Mucosa of stomach (tissue), 1 donor: ENCODE measurements at regions not wholly inside any gene's neighbourhood (a gene's known extent, or its start where the extent isn't known, plus 50 kb on each side); places are given as distances from the start of the nearest gene placed in this dataset.

Experiments used
- H3K27me3 ChIP-seq: one replicate; pipeline ENCODE4 v1.7.0; 2013; ENCODE audit warnings: mild to moderate bottlenecking, low read length; ENCODE audit not compliant: control insufficient read depth, insufficient read depth
- H3K36me3 ChIP-seq: one replicate; pipeline ENCODE4 v1.7.0; 2013; ENCODE audit warnings: low read length; ENCODE audit not compliant: control insufficient read depth, insufficient read depth
- H3K4me1 ChIP-seq: one replicate; pipeline ENCODE4 v1.7.0; 2013; ENCODE audit warnings: mild to moderate bottlenecking, low read length; ENCODE audit not compliant: control insufficient read depth, insufficient read depth
- H3K4me3 ChIP-seq: one replicate; pipeline ENCODE4 v1.7.0; 2013; ENCODE audit warnings: low read length
- H3K9ac ChIP-seq: one replicate; pipeline ENCODE4 v1.7.0; 2013; ENCODE audit warnings: mild to moderate bottlenecking, low read length, moderate library complexity
- H3K9me3 ChIP-seq: one replicate; pipeline ENCODE4 v1.7.0; 2013; ENCODE audit warnings: mild to moderate bottlenecking, low read length, moderate library complexity; ENCODE audit not compliant: control insufficient read depth
- donor health status: Pancreatic carcinoma.

GRCh38 chr16:66315210-66315825, 51.2 kb upstream of the CDH5 start:
- no peaks in the 10 kb centered on the region for H3K9me3 ChIP-seq
- no peaks in the 10 kb centered on the region for H3K27me3 ChIP-seq
- H3K36me3 ChIP-seq: no peaks in the 10 kb centered on the region
- no peak overlapping the region for H3K9ac ChIP-seq
- no peak overlapping the region for H3K4me3 ChIP-seq
- H3K4me1 ChIP-seq: no peaks in the 10 kb centered on the region

- peaks cover 5% of the 10 kb centered on the region for H3K27me3 ChIP-seq
- no peak overlapping the region for H3K9ac ChIP-seq
- no peaks in the 10 kb centered on the region for H3K36me3 ChIP-seq
- no peak overlapping the region for H3K4me3 ChIP-seq
- no peaks in the 10 kb centered on the region for H3K4me1 ChIP-seq
- no peaks in the 10 kb centered on the region for H3K9me3 ChIP-seq
These were observed 55.2 kb upstream of the CDH5 start for GRCh38 chr16:66311306-66311705.

GRCh38 chr16:66309215-66309807, 57.2 kb upstream of the CDH5 start:
- Histone ChIP-seq H3K27me3 (peaks cover 5% of the 10 kb centered on the region), H3K36me3 (no peaks in the 10 kb centered on the region), H3K4me1 (no peaks in the 10 kb centered on the region), H3K4me3 (no peak overlapping the region), H3K9ac (no peak overlapping the region), H3K9me3 (no peaks in the 10 kb centered on the region)

GRCh38 chr16:66308096-66308495, 58.4 kb upstream of the CDH5 start:
- peaks cover 5% of the 10 kb centered on the region for H3K27me3 ChIP-seq
- no peak overlapping the region for H3K4me3 ChIP-seq

GRCh38 chr16:66306366-66307150, 59.9 kb upstream of the CDH5 start:
- H3K9ac ChIP-seq: no peak overlapping the region
- peaks cover 5% of the 10 kb centered on the region for H3K27me3 ChIP-seq
- no peak overlapping the region for H3K4me3 ChIP-seq
- H3K4me1 ChIP-seq: no peaks in the 10 kb centered on the region
- no peaks in the 10 kb centered on the region for H3K9me3 ChIP-seq
- H3K36me3 ChIP-seq: no peaks in the 10 kb centered on the region

More at GRCh38 chr16:66308096-66308495, 58.4 kb upstream of the CDH5 start:
- Histone ChIP-seq H3K9me3 (no peaks in the 10 kb centered on the region), H3K36me3 (no peaks in the 10 kb centered on the region), H3K4me1 (no peaks in the 10 kb centered on the region), H3K9ac (no peak overlapping the region)

GRCh38 chr16:66304961-66305360, 61.5 kb upstream of the CDH5 start:
- Histone ChIP-seq H3K9ac (no peak overlapping the region), H3K4me3 (no peak overlapping the region), H3K27me3 (peaks cover 5% of the 10 kb centered on the region), H3K9me3 (no peaks in the 10 kb centered on the region), H3K4me1 (no peaks in the 10 kb centered on the region), H3K36me3 (no peaks in the 10 kb centered on the region)

- H3K27me3 ChIP-seq: peaks cover 8% of the 10 kb centered on the region
- H3K4me1 ChIP-seq: no peaks in the 10 kb centered on the region
- H3K9me3 ChIP-seq: no peaks in the 10 kb centered on the region
- H3K9ac ChIP-seq: no peak overlapping the region
- no peaks in the 10 kb centered on the region for H3K36me3 ChIP-seq
- H3K4me3 ChIP-seq: no peak overlapping the region
These were observed 62.3 kb upstream of the CDH5 start for GRCh38 chr16:66304151-66304550.

GRCh38 chr16:66300501-66300900, 66.0 kb upstream of the CDH5 start:
- no peak overlapping the region for H3K9ac ChIP-seq
- H3K27me3 ChIP-seq: peaks cover 7% of the 10 kb centered on the region
- H3K9me3 ChIP-seq: no peaks in the 10 kb centered on the region
- H3K4me3 ChIP-seq: no peak overlapping the region
- H3K36me3 ChIP-seq: no peaks in the 10 kb centered on the region
- no peaks in the 10 kb centered on the region for H3K4me1 ChIP-seq

GRCh38 chr16:66300037-66300436, 66.5 kb upstream of the CDH5 start:
- no peaks in the 10 kb centered on the region for H3K4me1 ChIP-seq
- no peaks in the 10 kb centered on the region for H3K9me3 ChIP-seq
- H3K36me3 ChIP-seq: no peaks in the 10 kb centered on the region
- peaks cover 7% of the 10 kb centered on the region for H3K27me3 ChIP-seq
- no peak overlapping the region for H3K4me3 ChIP-seq
- H3K9ac ChIP-seq: no peak overlapping the region

- Histone ChIP-seq H3K27me3 (peaks cover 7% of the 10 kb centered on the region), H3K9me3 (no peaks in the 10 kb centered on the region), H3K9ac (no peak overlapping the region), H3K4me3 (no peak overlapping the region), H3K4me1 (no peaks in the 10 kb centered on the region), H3K36me3 (no peaks in the 10 kb centered on the region)
These were observed 67.1 kb upstream of the CDH5 start for GRCh38 chr16:66299349-66299748.

GRCh38 chr16:66298571-66299120, 67.8 kb upstream of the CDH5 start:
- Histone ChIP-seq H3K36me3 (no peaks in the 10 kb centered on the region), H3K9me3 (no peaks in the 10 kb centered on the region), H3K4me3 (no peak overlapping the region), H3K4me1 (no peaks in the 10 kb centered on the region), H3K27me3 (peaks cover 7% of the 10 kb centered on the region), H3K9ac (no peak overlapping the region)

- H3K9ac ChIP-seq: no peak overlapping the region
- no peak overlapping the region for H3K4me3 ChIP-seq
- H3K36me3 ChIP-seq: no peaks in the 10 kb centered on the region
- H3K9me3 ChIP-seq: no peaks in the 10 kb centered on the region
- no peaks in the 10 kb centered on the region for H3K4me1 ChIP-seq
- H3K27me3 ChIP-seq: peaks cover 7% of the 10 kb centered on the region
These were observed 68.5 kb upstream of the CDH5 start for GRCh38 chr16:66298006-66298405.
